Activated T-cell treated with anti-CD3 and anti-CD28 coated beads, Interleukin-2, amount 50 U/mL, for 48 hours (primary cell): ENCODE measurements at regions not wholly inside any gene's neighbourhood (a gene's known extent, or its start where the extent isn't known, plus 50 kb on each side); places are given as distances from the start of the nearest gene placed in this dataset.
"Not testable (repeated sequence)": the region's sequence is repeated elsewhere in the genome, so short reads cannot be mapped to it uniquely, and the experiment has no call there.

Experiments used
- DNase-seq, 2 experiments: peaks; one replicate each; pipeline ENCODE4 v3.0.0-alpha.2; 2020

DNA sequence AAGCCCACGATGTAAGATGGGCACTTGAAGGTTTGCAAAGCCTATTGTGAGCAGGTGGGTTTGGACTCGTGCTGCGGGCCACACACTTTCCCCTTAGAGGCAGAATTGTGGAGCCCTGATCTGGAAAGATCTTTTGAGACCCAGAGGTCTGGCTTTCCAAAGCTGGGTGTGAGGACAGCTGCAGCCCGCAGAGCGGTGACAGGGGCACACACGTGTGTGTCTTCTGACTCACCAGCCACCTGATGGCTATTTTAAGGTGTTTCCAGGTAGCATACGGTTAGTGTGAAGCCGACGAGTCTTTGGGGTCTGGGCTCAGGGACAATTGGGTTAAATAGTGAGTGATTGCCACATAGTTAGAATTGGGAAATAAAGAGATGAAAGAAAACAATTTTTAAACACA is 108.9 kb upstream of the GSE1 start:
- DNase-seq, result no peak

GRCh38 chr16:85505794-85506634 is 107.1 kb upstream of the GSE1 start:
- no peak for DNase-seq

GRCh38 chr16:85506635-85506911 is 106.5 kb upstream of the GSE1 start:
- no peak for DNase-seq

DNA sequence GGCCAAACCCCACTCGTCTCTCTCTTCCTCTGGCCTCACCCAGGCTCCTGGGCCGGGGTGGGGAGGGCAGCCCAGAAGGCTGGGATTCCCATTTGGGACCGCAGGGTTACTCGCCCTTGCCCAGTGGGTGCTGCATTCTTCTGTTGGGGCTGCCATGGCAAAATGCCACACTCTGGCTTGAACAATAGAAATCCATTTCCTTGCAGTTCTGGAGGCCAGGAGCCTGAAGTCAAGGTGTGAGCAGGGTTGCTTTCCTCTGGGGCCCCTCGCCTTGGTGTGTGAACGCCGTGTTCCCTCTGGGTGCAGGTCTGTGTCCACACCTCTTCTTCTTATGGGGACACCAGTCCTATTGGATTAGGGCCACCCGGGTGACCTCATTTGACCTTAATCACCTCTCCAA is 105.8 kb upstream of the GSE1 start:
- DNase-seq, result no peak

GRCh38 chr16:85508388-85508787 is 104.7 kb upstream of the GSE1 start:
- no peak for DNase-seq

DNA sequence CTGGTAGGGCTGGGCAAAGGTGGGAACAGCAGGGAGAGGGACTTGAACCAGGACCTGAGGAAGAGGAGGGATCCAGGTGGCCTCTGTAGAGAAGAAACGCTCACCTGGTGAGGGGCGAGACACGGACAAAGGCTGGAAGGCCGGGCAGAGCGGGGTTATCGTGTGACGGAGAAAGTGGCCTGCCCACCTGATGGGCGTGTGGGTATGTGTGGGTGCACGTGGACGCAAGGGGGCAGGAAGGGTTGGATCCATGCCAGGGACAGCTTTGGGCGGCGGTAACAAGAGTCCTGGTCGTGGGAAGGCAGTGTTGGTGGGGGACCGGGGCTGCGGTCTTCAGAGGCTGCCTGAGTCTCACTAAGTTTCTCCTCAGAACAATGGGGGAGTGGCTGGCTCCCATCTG is 104.1 kb upstream of the GSE1 start:
- no peak for DNase-seq

DNA sequence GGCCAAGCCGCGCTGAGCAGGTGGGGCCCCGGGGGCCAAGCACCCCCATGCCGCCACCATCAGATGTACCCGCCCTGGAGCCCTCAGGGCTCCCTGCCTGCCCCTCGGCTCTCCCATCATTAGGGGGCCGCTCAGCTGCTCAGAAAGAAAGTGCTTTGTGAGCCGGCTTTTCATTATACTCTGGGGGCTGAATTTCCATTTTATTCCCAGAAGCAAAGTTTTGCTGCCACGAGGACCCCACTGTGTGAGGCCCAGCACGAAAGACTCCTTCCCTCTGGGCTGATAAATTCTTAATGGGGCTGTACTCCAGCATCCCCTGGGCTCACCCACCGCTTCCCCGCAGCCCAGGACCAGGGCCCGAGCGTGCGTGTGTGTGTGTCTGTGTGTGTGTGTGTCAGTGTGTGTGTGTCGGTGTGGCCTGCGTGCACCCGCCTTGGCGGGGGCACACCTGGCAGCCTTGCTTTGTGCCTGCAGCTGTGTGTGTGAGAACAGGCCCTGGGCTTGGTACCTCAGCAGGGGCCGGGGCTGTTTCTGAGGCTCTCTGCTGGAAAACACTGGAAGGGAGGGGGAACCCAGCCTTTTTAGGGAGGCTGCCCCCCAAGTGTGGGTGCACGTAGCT is 103.0 kb upstream of the GSE1 start:
- DNase-seq, result no peak

DNA sequence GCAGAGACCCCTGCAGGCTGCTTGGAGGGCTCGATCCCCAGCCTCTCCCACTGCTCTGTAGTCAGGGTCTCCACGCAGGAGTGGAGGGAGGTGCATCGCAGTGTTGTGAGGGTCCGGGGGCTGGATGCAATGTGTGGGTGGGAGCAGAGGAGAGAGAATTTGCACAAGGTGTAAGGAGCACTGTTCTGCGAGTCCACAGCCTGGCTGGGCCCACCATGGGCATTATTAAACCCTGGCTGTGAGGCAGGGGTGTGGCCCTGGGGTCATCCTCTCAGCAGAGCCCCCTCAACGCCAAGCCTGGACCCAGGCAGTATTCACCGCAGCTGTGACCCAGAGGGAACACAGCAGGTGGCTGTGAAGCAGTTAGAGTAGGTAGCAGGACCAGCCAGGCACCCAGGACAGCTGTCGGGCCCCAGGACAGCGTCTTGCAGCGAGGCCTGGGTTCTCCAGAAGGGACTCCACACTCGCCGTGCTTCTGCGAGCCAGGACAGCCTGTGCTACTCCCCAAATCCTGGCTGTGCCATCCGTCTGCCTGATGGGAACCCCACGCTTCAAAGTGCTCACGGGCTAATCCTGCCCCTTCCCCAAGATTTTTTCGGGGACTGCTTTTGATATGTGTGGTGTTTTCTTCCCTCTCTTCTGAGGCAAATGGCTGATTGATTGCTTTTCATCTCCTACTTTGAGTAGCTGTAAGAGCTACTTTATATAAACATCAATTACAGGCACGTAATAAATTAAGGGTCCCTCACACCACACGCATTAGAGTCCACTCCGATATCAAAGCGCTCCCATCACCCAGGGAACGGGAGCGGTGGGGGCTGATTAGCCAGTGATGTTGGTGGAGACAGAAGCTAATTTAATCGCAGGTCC is 100.9 kb upstream of the GSE1 start:
- DNase-seq, result no peak

- DNase-seq, result no peak
Observed at GRCh38 chr16:85512808-85513115, 100.4 kb upstream of the GSE1 start.

GRCh38 chr16:85513180-85513579 is 99.9 kb upstream of the GSE1 start:
- DNase-seq, result no peak

DNA sequence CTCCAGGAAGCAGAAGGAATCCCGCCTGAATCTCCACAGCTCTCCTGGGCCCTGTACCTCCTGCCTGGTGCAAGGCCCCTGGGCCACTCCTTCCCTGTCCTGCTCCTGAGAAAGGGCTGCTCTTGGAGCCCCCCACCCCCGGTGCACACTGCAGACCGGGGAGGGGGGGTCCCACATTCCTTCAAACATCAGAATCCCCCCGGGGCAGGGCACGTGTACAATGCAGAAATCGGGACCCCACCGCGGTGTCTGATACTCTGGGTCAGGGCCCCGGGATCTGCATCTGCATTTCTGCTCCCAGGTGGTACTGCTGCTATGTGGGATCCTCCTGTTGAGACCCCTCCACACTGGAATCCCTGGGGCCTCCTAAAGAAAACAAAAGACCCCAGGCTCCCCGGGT is 99.5 kb upstream of the GSE1 start:
- DNase-seq, result no peak

DNA sequence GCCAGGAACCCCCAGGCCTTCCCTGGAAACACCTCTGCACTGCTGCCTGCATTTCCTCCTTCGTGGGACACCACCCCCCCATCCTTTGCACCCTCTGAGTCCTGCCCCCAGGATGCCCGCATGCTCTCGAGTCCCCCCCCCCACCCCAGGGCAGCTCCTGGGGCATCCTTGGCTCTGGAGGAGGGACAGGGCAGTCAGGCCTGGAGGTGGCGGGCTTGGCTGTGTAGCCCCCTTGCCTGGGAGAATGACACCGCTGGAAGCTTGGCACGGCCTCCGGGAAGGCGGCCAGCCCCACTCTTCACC is 98.9 kb upstream of the GSE1 start:
- DNase-seq, result no peak

GRCh38 chr16:85514598-85515318 is 98.4 kb upstream of the GSE1 start:
- DNase-seq, result no peak

GRCh38 chr16:85515319-85515745 is 97.8 kb upstream of the GSE1 start:
- DNase-seq, result no peak

DNA sequence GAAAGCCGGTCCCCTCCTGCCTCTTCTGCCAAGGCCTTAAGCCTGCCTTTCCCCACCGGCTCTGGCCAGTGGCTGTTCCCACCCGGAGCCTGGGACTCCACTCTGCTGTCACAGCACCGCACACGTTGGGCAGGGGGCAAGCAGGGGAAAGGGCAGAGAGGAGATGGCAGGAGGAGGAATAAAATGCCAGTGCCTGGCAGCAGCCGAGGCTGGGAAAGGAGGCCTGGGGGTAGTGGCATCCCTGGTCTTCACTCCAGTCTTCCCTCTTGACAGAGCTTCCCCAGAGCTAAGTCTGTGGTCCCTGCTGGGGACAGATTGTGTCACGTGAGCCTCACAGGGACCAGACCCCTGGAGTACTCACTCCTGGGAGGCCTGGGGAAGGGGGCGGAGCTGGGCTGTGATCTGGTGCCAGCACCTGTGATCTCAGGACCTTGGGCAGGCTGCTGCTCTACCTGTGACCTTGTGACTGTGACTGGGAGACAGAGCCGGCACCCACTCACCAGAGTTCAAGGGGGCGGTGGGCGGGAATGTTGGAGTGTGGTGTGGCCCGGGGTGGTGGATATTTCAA is 97.2 kb upstream of the GSE1 start:
- no peak for DNase-seq

GRCh38 chr16:85517154-85517553 is 96.0 kb upstream of the GSE1 start:
- DNase-seq, result no peak

DNA sequence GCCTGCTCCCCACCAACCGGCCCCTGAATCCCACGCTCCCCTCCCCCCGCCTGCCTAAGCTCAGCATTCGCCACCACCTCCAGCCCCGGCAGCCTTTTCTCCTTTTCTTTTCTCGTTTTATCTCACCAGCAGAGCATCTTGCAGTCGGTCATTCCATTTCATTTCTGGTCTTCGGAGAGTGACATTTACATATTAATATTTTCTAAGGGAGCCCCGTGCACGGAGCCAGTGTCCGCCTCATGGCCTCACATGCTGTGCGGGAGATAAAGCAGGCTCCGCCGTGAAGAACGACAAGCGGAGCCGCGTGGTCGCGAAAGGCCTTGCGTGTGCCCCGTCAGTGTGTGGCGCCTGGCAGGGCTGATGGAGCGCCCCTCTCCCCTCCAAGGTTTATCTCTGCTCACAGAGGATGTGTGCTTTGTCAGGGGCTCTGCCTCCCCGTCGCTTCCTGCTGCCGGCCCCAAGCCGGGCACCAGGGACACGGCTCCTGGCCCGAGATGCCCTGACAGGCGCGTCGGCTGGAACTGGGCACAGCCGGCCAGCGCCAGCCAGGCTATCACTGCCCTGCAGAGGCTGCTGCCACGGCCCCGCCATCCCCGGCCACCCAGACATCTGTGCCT is 95.5 kb upstream of the GSE1 start:
- no peak for DNase-seq

- no peak for DNase-seq
Observed at GRCh38 chr16:85518398-85519049, 94.6 kb upstream of the GSE1 start.

- DNase-seq, result not testable (repeated sequence)
Observed at GRCh38 chr16:85519050-85519440, 94.1 kb upstream of the GSE1 start.

- no peak for DNase-seq
Observed at GRCh38 chr16:85519540-85520231, 93.4 kb upstream of the GSE1 start.

GRCh38 chr16:85520853-85521521 is 92.1 kb upstream of the GSE1 start:
- no peak for DNase-seq
